ENCODE measurements at regions not wholly inside any gene's neighbourhood (a gene's known extent, or its start where the extent isn't known, plus 50 kb on each side); places are given as distances from the start of the nearest gene placed in this dataset.

- TF ChIP-seq, protein P1, sequence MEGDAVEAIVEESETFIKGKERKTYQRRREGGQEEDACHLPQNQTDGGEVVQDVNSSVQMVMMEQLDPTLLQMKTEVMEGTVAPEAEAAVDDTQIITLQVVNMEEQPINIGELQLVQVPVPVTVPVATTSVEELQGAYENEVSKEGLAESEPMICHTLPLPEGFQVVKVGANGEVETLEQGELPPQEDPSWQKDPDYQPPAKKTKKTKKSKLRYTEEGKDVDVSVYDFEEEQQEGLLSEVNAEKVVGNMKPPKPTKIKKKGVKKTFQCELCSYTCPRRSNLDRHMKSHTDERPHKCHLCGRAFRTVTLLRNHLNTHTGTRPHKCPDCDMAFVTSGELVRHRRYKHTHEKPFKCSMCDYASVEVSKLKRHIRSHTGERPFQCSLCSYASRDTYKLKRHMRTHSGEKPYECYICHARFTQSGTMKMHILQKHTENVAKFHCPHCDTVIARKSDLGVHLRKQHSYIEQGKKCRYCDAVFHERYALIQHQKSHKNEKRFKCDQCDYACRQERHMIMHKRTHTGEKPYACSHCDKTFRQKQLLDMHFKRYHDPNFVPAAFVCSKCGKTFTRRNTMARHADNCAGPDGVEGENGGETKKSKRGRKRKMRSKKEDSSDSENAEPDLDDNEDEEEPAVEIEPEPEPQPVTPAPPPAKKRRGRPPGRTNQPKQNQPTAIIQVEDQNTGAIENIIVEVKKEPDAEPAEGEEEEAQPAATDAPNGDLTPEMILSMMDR (conservative IDR thresholded peaks at IDR 0.05; ENCODE audit: low read length) = no peak
- H3K4me3 ChIP-seq (ENCODE audit: low read length) = no peak overlapping the region
- DNase-seq (ENCODE audit: low read depth) = no peak
Observed at GRCh38 chr2:192469612-192470011, 274.9 kb upstream of the TMEFF2 start.

DNA sequence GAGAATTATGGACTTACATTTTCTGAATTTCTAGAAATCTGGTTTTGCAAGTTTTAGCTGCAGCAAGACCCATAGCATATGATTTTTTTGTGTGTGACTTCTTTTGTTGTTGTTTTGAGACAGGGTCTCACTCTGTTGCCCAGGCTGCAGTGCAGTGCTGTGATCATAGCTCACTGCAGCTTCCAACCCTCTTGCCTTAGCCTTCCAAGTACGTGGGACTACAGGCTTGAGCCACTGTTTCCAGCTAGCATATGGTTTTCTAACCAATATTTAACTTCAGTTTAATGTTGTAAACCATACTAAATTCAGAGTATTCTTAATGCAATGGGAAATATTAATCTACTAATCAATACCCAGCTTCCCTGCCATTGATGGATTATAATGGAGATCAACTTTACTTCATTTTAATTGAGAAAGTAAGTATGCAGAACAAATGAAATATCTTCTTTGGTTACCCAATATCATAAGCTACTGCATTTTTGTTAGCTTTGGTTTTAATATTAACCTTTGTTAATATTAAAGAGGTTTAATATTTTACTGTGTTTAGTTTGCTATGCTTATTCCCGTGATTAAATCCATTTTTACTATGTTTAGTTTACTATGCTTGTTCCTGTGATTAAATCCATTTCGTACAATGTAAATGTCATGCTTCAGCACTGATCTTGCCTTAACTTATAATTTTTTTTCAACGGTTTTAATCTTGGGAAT is 273.4 kb upstream of the TMEFF2 start:
- no peak for DNase-seq (ENCODE audit: low read depth)
- TF ChIP-seq, protein P1 (conservative IDR thresholded peaks at IDR 0.05; ENCODE audit: low read length) = no peak
- H3K4me3 ChIP-seq (ENCODE audit: low read length) = no peak overlapping the region

- TF ChIP-seq, protein P1 (conservative IDR thresholded peaks at IDR 0.05; ENCODE audit: low read length) = no peak
- H3K4me3 ChIP-seq (ENCODE audit: low read length) = no peak overlapping the region
- no peak for DNase-seq (ENCODE audit: low read depth)
Observed at GRCh38 chr2:192465141-192465540, 270.4 kb upstream of the TMEFF2 start.

GRCh38 chr2:192459422-192459821 is 264.7 kb upstream of the TMEFF2 start:
- no peak for DNase-seq (ENCODE audit: low read depth)
- H3K4me3 ChIP-seq (ENCODE audit: low read length) = no peak overlapping the region
- TF ChIP-seq, protein P1 (conservative IDR thresholded peaks at IDR 0.05; ENCODE audit: low read length) = no peak

GRCh38 chr2:192448881-192449280 is 254.1 kb upstream of the TMEFF2 start:
- no peak overlapping the region for H3K4me3 ChIP-seq (ENCODE audit: low read length)
- TF ChIP-seq, protein P1 (conservative IDR thresholded peaks at IDR 0.05; ENCODE audit: low read length) = no peak
- no peak for DNase-seq (ENCODE audit: low read depth)

- TF ChIP-seq, protein P1 (conservative IDR thresholded peaks at IDR 0.05; ENCODE audit: low read length) = no peak
- no peak for DNase-seq (ENCODE audit: low read depth)
- no peak overlapping the region for H3K4me3 ChIP-seq (ENCODE audit: low read length)
Observed at GRCh38 chr2:192444286-192444838, 249.6 kb upstream of the TMEFF2 start.

- TF ChIP-seq, protein P1 (conservative IDR thresholded peaks at IDR 0.05; ENCODE audit: low read length) = no peak
- H3K4me3 ChIP-seq (ENCODE audit: low read length) = no peak overlapping the region
- DNase-seq (ENCODE audit: low read depth) = no peak
Observed at GRCh38 chr2:192443831-192444230, 249.1 kb upstream of the TMEFF2 start.
